ENCODE measurements at regions not wholly inside any gene's neighbourhood (a gene's known extent, or its start where the extent isn't known, plus 50 kb on each side); places are given as distances from the start of the nearest gene placed in this dataset.
"Not testable (repeated sequence)": the region's sequence is repeated elsewhere in the genome, so short reads cannot be mapped to it uniquely, and the experiment has no call there.

DNA sequence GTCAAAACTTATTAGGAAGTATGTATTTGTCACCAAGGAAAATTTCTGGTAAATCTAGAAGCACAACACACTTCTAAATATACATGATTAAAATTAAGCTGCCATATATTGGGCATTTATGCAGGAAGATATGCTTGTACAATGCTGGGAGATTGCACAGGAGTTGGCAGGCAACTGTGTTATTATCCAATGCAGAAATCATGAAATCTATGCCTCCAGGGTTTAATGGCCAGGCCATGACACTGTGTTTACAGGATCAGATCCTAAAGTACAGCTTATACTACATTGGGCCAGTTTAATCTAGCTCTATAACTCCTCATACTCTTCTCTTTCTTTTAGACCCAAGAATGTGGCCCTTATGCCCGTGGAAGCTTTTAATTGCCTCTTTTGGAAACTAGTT lies 391.4 kb upstream of the DPH6 start:
- DNase-seq, result no peak
- Mint-ChIP-seq H3K9me3 (ENCODE audit: low read depth) (no peaks in the 10 kb centered on the region), H3K36me3 (no peaks in the 10 kb centered on the region), H3K27ac (no peak overlapping the region), H3K27me3 (no peaks in the 10 kb centered on the region), H3K4me3 (no peak overlapping the region), H3K4me1 (no peaks in the 10 kb centered on the region)
- CTCF ChIA-PET, result no interaction called here
- no peak for ATAC-seq

DNA sequence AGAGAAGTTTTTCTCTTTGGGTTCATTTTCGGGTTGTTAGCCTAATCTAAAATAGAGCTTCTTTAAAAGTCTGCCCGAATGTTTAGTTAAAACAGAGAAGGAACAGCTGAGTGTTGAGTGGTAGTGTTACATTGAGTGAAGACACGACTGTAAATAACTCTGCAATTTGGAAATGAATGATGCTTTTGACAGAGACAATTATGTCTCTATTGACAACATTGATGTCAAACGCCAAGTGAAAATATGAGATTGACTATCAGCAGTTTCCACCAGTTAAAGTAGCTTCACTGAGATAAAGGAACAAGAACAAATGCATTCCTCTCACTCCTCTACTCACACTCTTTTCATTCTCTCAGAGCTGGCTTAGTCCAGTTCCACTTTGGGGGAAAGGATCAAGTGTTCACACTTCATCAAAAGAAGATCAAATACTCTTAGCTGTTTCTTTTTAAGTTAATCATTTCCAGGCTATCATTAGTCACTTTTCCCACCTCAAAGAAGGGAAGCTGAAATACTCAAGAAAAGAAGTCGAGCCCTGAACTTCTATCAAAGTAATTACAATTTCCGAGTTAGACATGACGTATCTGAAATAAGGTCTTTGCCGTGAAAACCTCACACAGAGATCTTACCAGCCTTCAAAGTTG lies 399.1 kb upstream of the DPH6 start:
- Mint-ChIP-seq H3K27me3 (no peaks in the 10 kb centered on the region), H3K36me3 (no peaks in the 10 kb centered on the region), H3K9me3 (ENCODE audit: low read depth) (no peaks in the 10 kb centered on the region), H3K4me3 (no peak overlapping the region), H3K4me1 (no peaks in the 10 kb centered on the region), H3K27ac (no peak overlapping the region)
- CTCF ChIA-PET, result no interaction called here
- no peak for DNase-seq
- ATAC-seq, result no peak

DNA sequence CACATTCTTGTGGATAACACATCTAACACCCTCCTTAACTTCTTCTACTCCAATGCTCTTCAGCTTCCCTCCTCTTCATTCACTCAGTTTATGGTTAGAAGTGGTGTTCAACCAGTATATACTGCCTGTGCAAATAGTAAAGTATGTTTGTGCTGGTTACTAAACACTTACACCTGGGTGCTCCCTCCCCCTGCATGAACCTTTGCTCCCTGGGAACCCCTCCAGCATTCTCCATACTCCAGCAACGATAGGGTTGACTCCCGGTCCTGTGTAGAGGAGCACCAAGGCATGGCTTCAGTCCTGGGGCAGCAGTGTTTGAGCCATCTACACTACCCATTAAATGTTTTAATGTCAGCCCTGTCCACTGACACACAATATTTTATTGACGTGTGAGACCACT lies 407.5 kb upstream of the DPH6 start:
- no peak for ATAC-seq
- Mint-ChIP-seq H3K4me3 (no peak overlapping the region), H3K27ac (no peak overlapping the region), H3K4me1 (no peaks in the 10 kb centered on the region), H3K36me3 (no peaks in the 10 kb centered on the region), H3K9me3 (ENCODE audit: low read depth) (no peaks in the 10 kb centered on the region), H3K27me3 (no peaks in the 10 kb centered on the region)
- DNase-seq, result no peak
- CTCF ChIA-PET, result no interaction called here

DNA sequence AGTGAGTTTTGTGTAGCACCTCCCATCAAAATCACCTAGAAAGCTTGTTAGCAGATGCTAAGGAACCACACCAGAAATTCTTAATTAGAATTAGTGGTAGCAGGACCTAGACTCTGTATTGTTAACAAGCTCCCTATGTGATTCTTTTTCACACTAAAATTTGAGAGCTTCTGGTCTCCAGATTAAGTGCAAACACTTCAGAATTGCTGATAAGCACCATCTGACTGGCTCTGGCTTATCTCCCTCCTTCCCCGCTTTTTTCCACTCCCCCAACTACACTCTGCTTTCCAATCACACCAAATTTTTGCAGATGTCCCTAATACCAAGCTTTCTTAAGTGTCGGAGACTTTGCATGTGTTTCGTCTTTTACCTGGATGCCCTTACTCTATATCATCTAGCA lies 410.1 kb upstream of the DPH6 start:
- no peak for ATAC-seq
- no peaks in the 10 kb centered on the region for H3K4me1 Mint-ChIP-seq
- no peaks in the 10 kb centered on the region for H3K9me3 Mint-ChIP-seq (ENCODE audit: low read depth)
- no peak for DNase-seq
- H3K36me3 Mint-ChIP-seq, result no peaks in the 10 kb centered on the region
- H3K4me3 Mint-ChIP-seq, result no peak overlapping the region
- no peaks in the 10 kb centered on the region for H3K27me3 Mint-ChIP-seq
- H3K27ac Mint-ChIP-seq, result no peak overlapping the region
- CTCF ChIA-PET, result no interaction called here

DNA sequence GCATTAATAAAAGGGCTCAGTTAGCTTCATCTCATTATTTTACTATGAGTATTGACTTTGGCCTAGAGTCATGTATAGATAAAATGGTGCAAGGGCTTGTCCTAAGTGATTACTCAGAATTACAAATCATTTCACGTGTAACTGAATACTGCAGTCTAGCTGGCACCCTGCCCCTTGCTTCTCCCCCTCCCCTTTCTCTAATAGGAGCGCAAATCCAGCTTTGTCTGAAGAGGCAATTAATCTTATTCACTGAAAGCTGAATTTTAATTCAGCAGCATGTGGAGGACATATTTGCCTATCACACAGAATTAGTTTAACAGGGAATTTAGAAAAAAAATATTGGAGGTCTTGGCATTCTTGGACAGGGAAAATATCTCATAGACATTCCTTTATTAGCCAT lies 412.1 kb upstream of the DPH6 start:
- H3K4me3 Mint-ChIP-seq, result no peak overlapping the region
- ATAC-seq (no peak), DNase-seq (no peak)
- no peaks in the 10 kb centered on the region for H3K9me3 Mint-ChIP-seq (ENCODE audit: low read depth)
- no peaks in the 10 kb centered on the region for H3K27me3 Mint-ChIP-seq
- H3K27ac Mint-ChIP-seq, result no peak overlapping the region
- CTCF ChIA-PET, result no interaction called here
- no peaks in the 10 kb centered on the region for H3K36me3 Mint-ChIP-seq
- H3K4me1 Mint-ChIP-seq, result no peaks in the 10 kb centered on the region

DNA sequence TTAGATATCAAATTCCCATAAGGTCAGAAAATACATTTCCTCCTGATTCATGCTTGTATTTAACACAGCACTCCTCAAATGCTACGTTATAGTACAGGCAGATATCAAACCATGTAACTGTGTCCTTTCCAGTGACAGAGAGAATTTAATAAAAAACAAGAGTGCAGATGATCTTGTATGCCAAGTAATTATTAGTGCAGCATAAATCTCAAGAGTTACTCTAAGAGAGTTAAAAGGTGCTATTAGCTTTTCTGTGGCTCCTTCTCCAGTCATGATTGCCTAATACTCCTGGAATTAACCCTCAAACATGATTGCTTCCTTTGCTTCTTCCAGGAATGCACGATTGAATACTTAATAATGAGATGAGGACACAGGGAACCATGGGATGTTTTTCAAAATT lies 413.0 kb upstream of the DPH6 start:
- no peaks in the 10 kb centered on the region for H3K36me3 Mint-ChIP-seq
- DNase-seq (no peak), ATAC-seq (no peak)
- H3K9me3 Mint-ChIP-seq (ENCODE audit: low read depth), result no peaks in the 10 kb centered on the region
- H3K4me1 Mint-ChIP-seq, result no peaks in the 10 kb centered on the region
- H3K27ac Mint-ChIP-seq, result no peak overlapping the region
- CTCF ChIA-PET, result no interaction called here
- no peaks in the 10 kb centered on the region for H3K27me3 Mint-ChIP-seq
- H3K4me3 Mint-ChIP-seq, result no peak overlapping the region

DNA sequence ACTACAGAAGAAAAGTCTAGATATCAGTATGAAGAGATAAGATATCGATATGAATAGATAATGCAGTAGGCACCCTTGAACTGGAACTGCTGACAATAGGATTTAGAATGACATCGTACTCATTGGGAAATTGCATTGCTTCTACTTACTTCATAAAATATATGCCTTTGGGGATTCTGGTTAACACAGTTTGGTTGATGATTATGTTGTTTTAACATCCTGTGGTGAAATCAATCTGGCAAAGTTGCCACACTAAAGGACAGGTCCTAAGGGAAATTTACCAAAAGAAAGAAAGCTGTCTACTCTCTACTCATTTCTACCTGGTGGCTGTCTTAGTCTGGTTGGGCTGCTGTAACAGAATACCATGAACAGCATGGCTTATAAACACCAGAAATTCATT lies 417.4 kb upstream of the DPH6 start:
- Mint-ChIP-seq H3K4me1 (no peaks in the 10 kb centered on the region), H3K4me3 (no peak overlapping the region), H3K9me3 (ENCODE audit: low read depth) (no peaks in the 10 kb centered on the region), H3K36me3 (no peaks in the 10 kb centered on the region), H3K27me3 (no peaks in the 10 kb centered on the region), H3K27ac (no peak overlapping the region)
- DNase-seq (no peak), ATAC-seq (no peak)
- CTCF ChIA-PET, result no interaction called here

DNA sequence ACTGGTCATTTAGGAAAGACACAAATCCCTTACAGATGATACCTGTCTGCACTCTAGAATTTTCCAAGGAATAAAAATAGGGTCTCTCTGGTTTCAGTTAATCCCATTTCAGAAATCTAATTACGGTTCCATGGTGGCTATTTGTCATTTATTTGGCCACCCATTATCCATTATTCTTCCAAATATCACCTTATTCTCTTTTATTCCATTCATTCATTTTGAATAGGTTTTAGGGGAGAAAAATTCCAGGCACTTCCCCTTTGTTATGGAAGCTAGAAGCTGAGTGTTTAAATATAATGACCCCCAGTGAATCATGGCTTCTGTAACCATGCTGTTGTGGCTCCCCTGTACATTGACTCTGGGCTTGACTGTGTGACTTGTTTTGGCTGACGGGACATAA lies 420.8 kb upstream of the DPH6 start:
- ATAC-seq (no peak), DNase-seq (no peak)
- Mint-ChIP-seq H3K9me3 (ENCODE audit: low read depth) (no peaks in the 10 kb centered on the region), H3K27ac (no peak overlapping the region), H3K36me3 (no peaks in the 10 kb centered on the region), H3K27me3 (no peaks in the 10 kb centered on the region), H3K4me3 (no peak overlapping the region), H3K4me1 (no peaks in the 10 kb centered on the region)
- CTCF ChIA-PET, result no interaction called here

DNA sequence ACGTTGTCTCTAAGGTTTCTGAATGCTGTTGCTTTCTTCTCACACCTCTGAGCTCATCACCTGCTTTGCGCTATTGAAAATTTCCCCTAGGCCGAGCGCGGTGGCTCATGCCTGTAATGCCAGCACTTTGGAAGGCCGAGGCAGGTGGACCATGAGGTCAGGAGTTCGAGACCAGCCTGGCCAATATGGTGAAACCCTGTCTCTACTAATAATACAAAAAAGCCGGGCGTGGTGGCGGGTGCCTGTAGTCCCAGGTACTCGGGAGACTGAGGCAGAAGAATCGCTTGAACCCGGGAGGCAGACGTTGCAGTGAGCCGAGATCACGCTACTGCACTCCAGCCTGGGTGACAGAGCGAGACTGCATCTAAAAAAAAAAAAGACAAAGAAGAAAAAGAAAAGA lies 422.0 kb upstream of the DPH6 start:
- H3K27me3 Mint-ChIP-seq, CTCF ChIA-PET: not testable (repeated sequence)

DNA sequence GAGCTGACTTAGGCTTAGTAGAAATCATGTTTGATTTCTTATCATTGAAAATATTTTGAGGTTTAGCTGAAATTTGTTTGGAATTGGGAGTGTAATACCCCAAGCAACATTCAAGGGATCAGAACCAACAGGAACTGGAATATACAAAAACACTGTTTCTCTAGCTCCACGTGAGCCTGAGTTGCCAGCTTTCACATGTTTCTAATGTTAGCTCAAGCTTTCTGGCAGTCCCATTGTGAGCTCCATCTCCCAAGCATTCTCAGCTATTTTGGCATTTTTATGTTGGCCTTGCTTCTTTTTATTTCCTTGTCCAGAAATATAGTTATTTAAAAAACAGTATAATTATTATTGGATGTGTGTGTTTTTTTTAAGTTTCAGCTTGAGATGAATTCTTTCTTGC lies 427.1 kb upstream of the DPH6 start:
- CTCF ChIA-PET, result no interaction called here
- DNase-seq (no peak), ATAC-seq (no peak)
- Mint-ChIP-seq H3K27ac (no peak overlapping the region), H3K9me3 (ENCODE audit: low read depth) (no peaks in the 10 kb centered on the region), H3K4me3 (no peak overlapping the region), H3K4me1 (no peaks in the 10 kb centered on the region), H3K27me3 (no peaks in the 10 kb centered on the region), H3K36me3 (no peaks in the 10 kb centered on the region)

More for the DNA sequence above, 422.0 kb upstream of the DPH6 start:
- DNase-seq; H3K27ac Mint-ChIP-seq; ATAC-seq; H3K36me3 Mint-ChIP-seq; H3K4me1 Mint-ChIP-seq; H3K4me3 Mint-ChIP-seq; H3K9me3 Mint-ChIP-seq (ENCODE audit: low read depth): not testable (repeated sequence)

DNA sequence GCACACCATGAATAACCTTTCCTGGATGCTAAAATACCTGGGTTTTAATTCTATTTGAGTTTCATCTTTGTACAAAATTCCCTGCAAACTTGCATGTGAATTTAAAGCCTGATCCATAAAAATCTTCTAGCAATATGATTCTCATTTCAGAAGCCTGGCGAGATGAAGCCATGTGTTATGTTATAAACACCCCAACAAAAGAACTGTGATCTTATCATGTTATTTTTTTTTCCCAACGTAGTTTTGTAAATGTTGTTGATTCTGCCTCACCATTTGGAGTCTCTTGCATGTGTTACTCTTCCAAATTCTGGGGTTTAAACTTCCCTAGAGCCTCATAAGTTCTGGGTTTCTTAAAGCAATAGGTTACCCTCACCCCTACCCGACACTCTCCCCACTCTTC lies 428.1 kb upstream of the DPH6 start:
- Mint-ChIP-seq H3K27me3 (no peaks in the 10 kb centered on the region), H3K9me3 (ENCODE audit: low read depth) (no peaks in the 10 kb centered on the region), H3K27ac (no peak overlapping the region), H3K4me1 (no peaks in the 10 kb centered on the region), H3K4me3 (no peak overlapping the region), H3K36me3 (no peaks in the 10 kb centered on the region)
- CTCF ChIA-PET, result no interaction called here
- DNase-seq, result no peak
- ATAC-seq, result no peak

DNA sequence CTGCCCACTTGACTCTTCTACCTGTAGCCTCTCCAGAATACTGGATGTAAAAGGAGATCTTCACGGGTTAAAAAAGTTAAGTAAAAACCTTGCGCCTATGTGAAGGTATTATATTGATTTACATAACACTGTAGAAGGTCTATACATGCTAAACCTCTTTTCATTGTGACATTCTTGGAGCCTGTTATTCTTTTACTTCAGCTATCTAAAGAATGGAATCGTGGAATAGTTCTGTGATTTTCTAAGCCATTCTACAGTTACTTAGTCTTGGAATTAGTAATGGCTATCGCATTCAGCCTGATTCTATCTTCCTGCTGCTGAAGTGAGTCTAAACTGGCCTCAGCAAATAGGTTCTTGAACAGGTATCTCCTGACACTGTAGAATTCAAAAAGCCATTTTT lies 430.0 kb upstream of the DPH6 start:
- no peak for DNase-seq
- CTCF ChIA-PET, result no interaction called here
- no peak for ATAC-seq
- H3K36me3 Mint-ChIP-seq, result no peaks in the 10 kb centered on the region
- H3K27me3 Mint-ChIP-seq, result no peaks in the 10 kb centered on the region
- H3K4me3 Mint-ChIP-seq, result no peak overlapping the region
- no peaks in the 10 kb centered on the region for H3K4me1 Mint-ChIP-seq
- no peak overlapping the region for H3K27ac Mint-ChIP-seq
- no peaks in the 10 kb centered on the region for H3K9me3 Mint-ChIP-seq (ENCODE audit: low read depth)

DNA sequence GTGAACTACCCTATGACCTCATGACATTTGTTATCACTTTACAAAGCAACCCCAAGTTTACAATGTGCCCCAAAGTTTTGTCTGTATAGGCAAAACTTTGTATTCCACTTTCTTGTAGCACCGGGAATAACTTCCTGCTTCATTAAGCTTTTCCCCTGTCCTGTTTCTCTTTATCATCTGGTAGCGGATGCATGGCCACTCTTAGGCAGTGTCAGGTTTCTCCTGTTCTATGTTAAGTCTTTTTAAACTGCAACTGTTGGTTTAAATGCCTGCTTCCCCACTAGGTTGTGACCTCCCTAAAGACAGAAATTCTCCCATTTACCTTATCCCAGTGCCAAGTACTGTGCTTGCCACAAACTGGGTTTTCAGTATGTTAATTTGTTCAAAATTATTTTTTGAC lies 433.6 kb upstream of the DPH6 start:
- no peaks in the 10 kb centered on the region for H3K4me1 Mint-ChIP-seq
- H3K4me3 Mint-ChIP-seq, result no peak overlapping the region
- no peak for DNase-seq
- no peaks in the 10 kb centered on the region for H3K9me3 Mint-ChIP-seq (ENCODE audit: low read depth)
- H3K27me3 Mint-ChIP-seq, result no peaks in the 10 kb centered on the region
- H3K36me3 Mint-ChIP-seq, result no peaks in the 10 kb centered on the region
- CTCF ChIA-PET, result no interaction called here
- ATAC-seq, result no peak
- H3K27ac Mint-ChIP-seq, result no peak overlapping the region

DNA sequence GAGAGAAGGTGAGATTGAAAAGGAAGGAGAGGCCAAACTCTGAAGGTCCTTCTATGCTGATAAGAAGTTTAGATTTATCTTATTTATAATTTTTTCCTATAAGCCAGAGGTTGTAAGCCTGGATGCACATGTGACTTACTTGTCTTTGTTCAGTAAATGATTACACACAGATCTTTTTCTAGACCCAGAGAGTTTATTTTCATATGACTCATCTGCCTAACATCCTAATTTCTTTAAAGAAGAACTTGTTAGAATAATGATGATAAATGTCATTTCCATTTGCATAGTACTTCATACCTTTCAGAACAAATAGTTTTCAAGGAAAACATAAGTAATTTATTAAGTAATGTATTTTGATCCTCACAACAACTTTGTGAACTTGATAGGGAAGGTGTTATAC lies 434.8 kb upstream of the DPH6 start:
- CTCF ChIA-PET, result no interaction called here
- no peak for ATAC-seq
- no peaks in the 10 kb centered on the region for H3K36me3 Mint-ChIP-seq
- H3K4me3 Mint-ChIP-seq, result no peak overlapping the region
- DNase-seq, result no peak
- no peaks in the 10 kb centered on the region for H3K27me3 Mint-ChIP-seq
- no peaks in the 10 kb centered on the region for H3K4me1 Mint-ChIP-seq
- H3K27ac Mint-ChIP-seq, result no peak overlapping the region
- H3K9me3 Mint-ChIP-seq (ENCODE audit: low read depth), result no peaks in the 10 kb centered on the region

DNA sequence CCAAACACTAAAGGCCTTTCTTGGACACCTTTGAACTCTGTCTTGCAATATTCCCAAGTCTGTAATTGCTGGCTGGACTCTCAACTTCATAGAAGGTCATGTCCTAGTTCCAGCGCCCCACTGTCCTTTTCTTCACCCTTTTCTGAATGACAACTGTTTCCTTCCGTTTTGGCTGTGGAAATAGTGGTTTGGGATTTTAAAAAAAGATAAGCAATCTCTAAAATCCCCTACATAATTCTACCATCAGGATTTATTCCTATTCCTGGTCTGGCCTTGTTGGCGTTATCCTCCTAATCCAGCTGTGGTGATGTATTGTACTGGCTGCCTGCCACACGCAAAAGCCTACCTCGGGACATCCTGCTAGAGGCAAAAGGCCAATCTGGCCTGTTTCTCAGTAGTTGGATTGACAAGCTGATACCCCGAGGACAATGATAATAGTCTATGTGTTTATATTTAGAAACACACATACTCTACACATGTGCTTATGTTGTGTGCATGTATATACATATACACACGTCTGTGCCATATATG lies 440.3 kb upstream of the DPH6 start:
- Mint-ChIP-seq H3K27ac (no peak overlapping the region), H3K27me3 (no peaks in the 10 kb centered on the region), H3K4me1 (no peaks in the 10 kb centered on the region), H3K36me3 (no peaks in the 10 kb centered on the region), H3K4me3 (no peak overlapping the region), H3K9me3 (ENCODE audit: low read depth) (peaks cover 2% of the 10 kb centered on the region)
- no peak for ATAC-seq
- CTCF ChIA-PET, result no interaction called here
- DNase-seq, result no peak

Data from activated CD8-positive, alpha-beta memory T cell treated with anti-CD3 and anti-CD28 coated beads, Interleukin-2, amount 10 ng/mL, durations not matched to agents 7 days and 5 days (primary cell).